Nephron (organoid): ENCODE measurements at regions not wholly inside any gene's neighbourhood (a gene's known extent, or its start where the extent isn't known, plus 50 kb on each side); places are given as distances from the start of the nearest gene placed in this dataset.
"Not testable (repeated sequence)": the region's sequence is repeated elsewhere in the genome, so short reads cannot be mapped to it uniquely, and the experiment has no call there.

Experiments
- H3K27ac Mint-ChIP-seq, 3 experiments: 2 replicates each; pipeline ENCODE4 v1.8.0; 2020; ENCODE audit warnings: mixed read lengths in 3 of 3, mild to moderate bottlenecking in 2 of 3, moderate library complexity in 1 of 3
- H3K27me3 Mint-ChIP-seq: 2 replicates; pipeline ENCODE4 v1.8.0; 2021; ENCODE audit warnings: low read depth, mild to moderate bottlenecking, moderate library complexity, mixed read lengths
- H3K36me3 Mint-ChIP-seq: 2 replicates; pipeline ENCODE4 v1.8.0; 2020; ENCODE audit warnings: low read depth, mixed read lengths
- H3K4me1 Mint-ChIP-seq: 2 replicates; pipeline ENCODE4 v1.8.0; 2020; ENCODE audit warnings: mixed read lengths
- H3K4me3 Mint-ChIP-seq, 3 experiments: 2 replicates each; pipeline ENCODE4 v1.8.0; 2020; ENCODE audit warnings: mild to moderate bottlenecking in 3 of 3, mixed read lengths in 3 of 3, moderate library complexity in 2 of 3
- H3K9me3 Mint-ChIP-seq: 2 replicates; pipeline ENCODE4 v1.8.0; 2020; ENCODE audit warnings: mixed read lengths
- CTCF ChIP-seq, 3 experiments: fragments of 200-600 bp; sonication (generic); IDR thresholded peaks; one replicate each; pipeline ENCODE4 v1.5.0; 2021; ENCODE audit warnings: antibody characterized with exemption in 3 of 3; ENCODE audit not compliant: unreplicated experiment in 3 of 3

GRCh38 chr14:27730204-27730603, 1036.4 kb upstream of the FOXG1 start:
- H3K4me1 Mint-ChIP-seq, result peaks cover 6% of the 10 kb centered on the region
- TF ChIP-seq CTCF (IDR thresholded peaks at IDR 0.05; ENCODE audit: unreplicated experiment in 3 of 3), result no peak
- H3K9me3 Mint-ChIP-seq, result no peaks in the 10 kb centered on the region
- no peaks in the 10 kb centered on the region for H3K27me3 Mint-ChIP-seq
- H3K27ac Mint-ChIP-seq, result no peak overlapping the region
- no peak overlapping the region for H3K4me3 Mint-ChIP-seq
- H3K36me3 Mint-ChIP-seq, result no peaks in the 10 kb centered on the region

GRCh38 chr14:27739657-27740156, 1026.9 kb upstream of the FOXG1 start:
- no peaks in the 10 kb centered on the region for H3K9me3 Mint-ChIP-seq
- no peak for TF ChIP-seq CTCF (IDR thresholded peaks at IDR 0.05; ENCODE audit: unreplicated experiment in 3 of 3)
- no peaks in the 10 kb centered on the region for H3K4me1 Mint-ChIP-seq
- no peak overlapping the region for H3K27ac Mint-ChIP-seq
- H3K36me3 Mint-ChIP-seq, result no peaks in the 10 kb centered on the region
- no peaks in the 10 kb centered on the region for H3K27me3 Mint-ChIP-seq
- no peak overlapping the region for H3K4me3 Mint-ChIP-seq

GRCh38 chr14:27750114-27750513, 1016.5 kb upstream of the FOXG1 start:
- H3K4me3 Mint-ChIP-seq, result no peak overlapping the region
- H3K9me3 Mint-ChIP-seq, result no peaks in the 10 kb centered on the region
- no peaks in the 10 kb centered on the region for H3K36me3 Mint-ChIP-seq

GRCh38 chr14:27757642-27758041, 1008.9 kb upstream of the FOXG1 start:
- H3K27me3 Mint-ChIP-seq, H3K4me3 Mint-ChIP-seq, H3K4me1 Mint-ChIP-seq, H3K9me3 Mint-ChIP-seq, H3K27ac Mint-ChIP-seq, H3K36me3 Mint-ChIP-seq: not testable (repeated sequence)

More at GRCh38 chr14:27750114-27750513, 1016.5 kb upstream of the FOXG1 start:
- Mint-ChIP-seq H3K4me1 (no peaks in the 10 kb centered on the region), H3K27me3 (no peaks in the 10 kb centered on the region), H3K27ac (no peak overlapping the region)
- no peak for TF ChIP-seq CTCF (IDR thresholded peaks at IDR 0.05; ENCODE audit: unreplicated experiment in 3 of 3)

GRCh38 chr14:27760367-27760766, 1006.2 kb upstream of the FOXG1 start:
- not testable (repeated sequence) for H3K4me1 Mint-ChIP-seq, H3K4me3 Mint-ChIP-seq, H3K27me3 Mint-ChIP-seq, H3K27ac Mint-ChIP-seq, H3K36me3 Mint-ChIP-seq
- peaks cover 12% of the 10 kb centered on the region for H3K9me3 Mint-ChIP-seq

GRCh38 chr14:27799066-27800028, 967.2 kb upstream of the FOXG1 start:
- not testable (repeated sequence) for H3K9me3 Mint-ChIP-seq, H3K27me3 Mint-ChIP-seq, H3K36me3 Mint-ChIP-seq, H3K4me1 Mint-ChIP-seq, H3K4me3 Mint-ChIP-seq, H3K27ac Mint-ChIP-seq

- H3K4me3 Mint-ChIP-seq, H3K36me3 Mint-ChIP-seq, H3K27me3 Mint-ChIP-seq, H3K4me1 Mint-ChIP-seq, H3K27ac Mint-ChIP-seq, H3K9me3 Mint-ChIP-seq: not testable (repeated sequence)
These were observed 948.7 kb upstream of the FOXG1 start for GRCh38 chr14:27817746-27818430.

GRCh38 chr14:27826149-27826548, 940.4 kb upstream of the FOXG1 start:
- H3K27me3 Mint-ChIP-seq, H3K27ac Mint-ChIP-seq, H3K36me3 Mint-ChIP-seq: not testable (repeated sequence)

GRCh38 chr14:27831978-27832377, 934.6 kb upstream of the FOXG1 start:
- H3K36me3 Mint-ChIP-seq, H3K4me1 Mint-ChIP-seq, H3K9me3 Mint-ChIP-seq, H3K27ac Mint-ChIP-seq, H3K4me3 Mint-ChIP-seq, H3K27me3 Mint-ChIP-seq: not testable (repeated sequence)

More at GRCh38 chr14:27826149-27826548, 940.4 kb upstream of the FOXG1 start:
- not testable (repeated sequence) for H3K4me3 Mint-ChIP-seq, H3K4me1 Mint-ChIP-seq, H3K9me3 Mint-ChIP-seq

GRCh38 chr14:27833001-27833400, 933.6 kb upstream of the FOXG1 start:
- H3K4me1 Mint-ChIP-seq, H3K9me3 Mint-ChIP-seq, H3K4me3 Mint-ChIP-seq, H3K27ac Mint-ChIP-seq, H3K36me3 Mint-ChIP-seq, H3K27me3 Mint-ChIP-seq: not testable (repeated sequence)
